OCI-LY3 (cell line): ENCODE measurements at regions not wholly inside any gene's neighbourhood (a gene's known extent, or its start where the extent isn't known, plus 50 kb on each side); places are given as distances from the start of the nearest gene placed in this dataset.

Experiments used
- EZH2phosphoT487 ChIP-seq: fragments of 200-600 bp; shearing (Covaris generic); IDR thresholded peaks from 2 replicates; pipeline ENCODE4 v1.6.1; 2018; ENCODE audit warnings: antibody characterized with exemption, mixed run types, low read depth
- TF ChIP-seq, protein P1 (sequence below): fragments of 200-600, 300-600 bp; sonication (generic); IDR thresholded peaks from 2 replicates; pipeline ENCODE4 v1.5.1; 2014; ENCODE audit warnings: antibody characterized with exemption, low read length, low read depth

DNA sequence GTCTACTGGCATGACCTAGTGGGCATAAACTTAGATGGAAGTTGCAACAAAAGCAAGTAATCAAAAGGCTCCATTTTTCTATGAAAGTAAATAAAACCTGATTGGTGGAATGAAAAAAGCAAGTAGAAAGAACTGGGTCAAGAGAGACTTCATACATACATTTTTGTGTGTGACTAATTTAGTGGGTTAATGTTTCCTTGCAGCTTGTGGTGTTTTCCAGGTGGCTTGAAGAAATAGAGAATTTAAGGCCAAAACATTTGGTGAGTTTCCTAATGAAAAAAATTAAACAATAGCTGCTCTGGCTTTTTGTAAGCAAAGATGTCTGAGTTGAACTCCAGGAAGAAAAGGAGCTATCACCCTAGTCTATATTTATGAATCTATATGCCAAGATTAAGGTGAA lies 71.0 kb downstream of the ZC3H11B start:
- TF ChIP-seq, protein P1, sequence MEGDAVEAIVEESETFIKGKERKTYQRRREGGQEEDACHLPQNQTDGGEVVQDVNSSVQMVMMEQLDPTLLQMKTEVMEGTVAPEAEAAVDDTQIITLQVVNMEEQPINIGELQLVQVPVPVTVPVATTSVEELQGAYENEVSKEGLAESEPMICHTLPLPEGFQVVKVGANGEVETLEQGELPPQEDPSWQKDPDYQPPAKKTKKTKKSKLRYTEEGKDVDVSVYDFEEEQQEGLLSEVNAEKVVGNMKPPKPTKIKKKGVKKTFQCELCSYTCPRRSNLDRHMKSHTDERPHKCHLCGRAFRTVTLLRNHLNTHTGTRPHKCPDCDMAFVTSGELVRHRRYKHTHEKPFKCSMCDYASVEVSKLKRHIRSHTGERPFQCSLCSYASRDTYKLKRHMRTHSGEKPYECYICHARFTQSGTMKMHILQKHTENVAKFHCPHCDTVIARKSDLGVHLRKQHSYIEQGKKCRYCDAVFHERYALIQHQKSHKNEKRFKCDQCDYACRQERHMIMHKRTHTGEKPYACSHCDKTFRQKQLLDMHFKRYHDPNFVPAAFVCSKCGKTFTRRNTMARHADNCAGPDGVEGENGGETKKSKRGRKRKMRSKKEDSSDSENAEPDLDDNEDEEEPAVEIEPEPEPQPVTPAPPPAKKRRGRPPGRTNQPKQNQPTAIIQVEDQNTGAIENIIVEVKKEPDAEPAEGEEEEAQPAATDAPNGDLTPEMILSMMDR, result no peak
- TF ChIP-seq EZH2phosphoT487, result no peak
